Psoas muscle (tissue), 7 donors: ENCODE measurements at regions not wholly inside any gene's neighbourhood (a gene's known extent, or its start where the extent isn't known, plus 50 kb on each side); places are given as distances from the start of the nearest gene placed in this dataset.

Experiments used
- ATAC-seq, 4 donors: fragments of 200-7000 bp; cut with Tn5 transposase; one replicate each; pipeline ENCODE4 v1.9.1; 2020; ENCODE audit warnings: moderate library complexity in 3 of 4, mild to moderate bottlenecking in 2 of 4
- DNase-seq, 2 donors: peaks; one replicate each; pipeline ENCODE4 v3.0.0-alpha.2; 2020
- H3K27ac ChIP-seq: fragments of 200-600 bp; one replicate; pipeline ENCODE4 v1.8.0; 2022
- H3K27me3 ChIP-seq, 3 donors: fragments of 200-600 bp in 1 of 3; one replicate each; pipeline versions ENCODE4 v1.6.1 to v1.8.0; 2013 to 2022; ENCODE audit warnings: low read length in 2 of 3, mild to moderate bottlenecking in 2 of 3, moderate library complexity in 1 of 3; ENCODE audit not compliant: insufficient read depth in 3 of 3
- H3K36me3 ChIP-seq, 2 donors: fragments of 200-600 bp in 1 of 2; one replicate each; pipeline versions ENCODE4 v1.6.1 to v1.8.0; 2013 to 2022; ENCODE audit warnings: low read depth in 1 of 2, mild to moderate bottlenecking in 1 of 2, moderate library complexity in 1 of 2; ENCODE audit not compliant: insufficient read depth in 1 of 2
- H3K4me1 ChIP-seq: fragments of 200-600 bp; one replicate; pipeline ENCODE4 v1.8.0; 2022
- H3K4me3 ChIP-seq: fragments of 200-600 bp; one replicate; pipeline ENCODE4 v1.8.0; 2022; ENCODE audit warnings: mild to moderate bottlenecking
- H3K9me3 ChIP-seq: fragments of 200-600 bp; one replicate; pipeline ENCODE4 v1.8.0; 2022
- WGBS, 3 donors: extraction: QIAGEN DNeasy Blood & Tissue Kit; methylation state at CpG; one replicate each; pipeline versions ENCODE4 v1.1.6 to v1.1.7; 2013; 5-methylcytosine and 5-hydroxymethylcytosine counted together
- intact Hi-C, 2 donors: fragments of 100-400 bp; cut with DNase I; formaldehyde crosslinking; loops; one replicate each; pipeline versions ENCODE4 v1.11.0 to v1.14.2; 2022
- TF ChIP-seq, protein P1 (sequence below): fragments of 200-600 bp; IDR thresholded peaks from one replicate; pipeline ENCODE4 v1.8.0; 2022; ENCODE audit warnings: antibody characterized with exemption
- donor health status: healthy with polysubstance abuse.
- donor health status: DM: no; HTN: no; CAD: no; lungs with moderate emphysema.
- donor health status: Bipolar disorder and iron deficiency.
- donor health status: healthy.
- donor health status: DM: yes; HTN: yes; CAD: no.
- donor health status: DM: no; HTN: no; CAD: no.
- donor health status: DM: yes; HTN: yes; CAD: no.

DNA sequence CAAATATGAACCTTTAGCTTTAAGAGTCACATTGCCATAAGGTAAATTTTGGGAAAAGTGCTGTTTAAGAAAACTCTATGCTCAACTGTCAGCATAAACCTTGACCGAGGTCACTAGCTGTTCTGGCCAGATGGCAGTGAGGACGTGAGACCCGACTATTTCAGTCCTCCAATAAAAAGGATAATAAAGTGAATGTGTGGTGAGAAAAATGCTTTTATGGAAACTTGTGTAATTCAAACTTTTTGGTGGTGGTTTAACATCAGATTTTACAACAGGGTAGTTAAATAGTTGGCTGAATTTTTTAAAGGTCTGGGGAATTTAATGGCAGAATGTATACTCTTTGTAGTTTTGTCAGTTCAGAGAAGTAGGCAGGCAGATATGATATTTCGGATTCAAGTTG is 391.1 kb downstream of the PMP22 start:
- intact Hi-C loops: no loop called here
- H3K36me3 ChIP-seq: no peaks in the 10 kb centered on the region
- H3K4me1 ChIP-seq: no peaks in the 10 kb centered on the region
- no peak for ATAC-seq
- no peak for DNase-seq
- no peaks in the 10 kb centered on the region for H3K9me3 ChIP-seq
- TF ChIP-seq, protein P1, sequence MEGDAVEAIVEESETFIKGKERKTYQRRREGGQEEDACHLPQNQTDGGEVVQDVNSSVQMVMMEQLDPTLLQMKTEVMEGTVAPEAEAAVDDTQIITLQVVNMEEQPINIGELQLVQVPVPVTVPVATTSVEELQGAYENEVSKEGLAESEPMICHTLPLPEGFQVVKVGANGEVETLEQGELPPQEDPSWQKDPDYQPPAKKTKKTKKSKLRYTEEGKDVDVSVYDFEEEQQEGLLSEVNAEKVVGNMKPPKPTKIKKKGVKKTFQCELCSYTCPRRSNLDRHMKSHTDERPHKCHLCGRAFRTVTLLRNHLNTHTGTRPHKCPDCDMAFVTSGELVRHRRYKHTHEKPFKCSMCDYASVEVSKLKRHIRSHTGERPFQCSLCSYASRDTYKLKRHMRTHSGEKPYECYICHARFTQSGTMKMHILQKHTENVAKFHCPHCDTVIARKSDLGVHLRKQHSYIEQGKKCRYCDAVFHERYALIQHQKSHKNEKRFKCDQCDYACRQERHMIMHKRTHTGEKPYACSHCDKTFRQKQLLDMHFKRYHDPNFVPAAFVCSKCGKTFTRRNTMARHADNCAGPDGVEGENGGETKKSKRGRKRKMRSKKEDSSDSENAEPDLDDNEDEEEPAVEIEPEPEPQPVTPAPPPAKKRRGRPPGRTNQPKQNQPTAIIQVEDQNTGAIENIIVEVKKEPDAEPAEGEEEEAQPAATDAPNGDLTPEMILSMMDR: no peak
- H3K27me3 ChIP-seq: no peaks in the 10 kb centered on the region
- H3K27ac ChIP-seq: no peak overlapping the region
- H3K4me3 ChIP-seq: no peak overlapping the region
- 71 to 81% (median 72%) methylated on average over 4 of the region's 4 CpGs for WGBS, 3 donors

DNA sequence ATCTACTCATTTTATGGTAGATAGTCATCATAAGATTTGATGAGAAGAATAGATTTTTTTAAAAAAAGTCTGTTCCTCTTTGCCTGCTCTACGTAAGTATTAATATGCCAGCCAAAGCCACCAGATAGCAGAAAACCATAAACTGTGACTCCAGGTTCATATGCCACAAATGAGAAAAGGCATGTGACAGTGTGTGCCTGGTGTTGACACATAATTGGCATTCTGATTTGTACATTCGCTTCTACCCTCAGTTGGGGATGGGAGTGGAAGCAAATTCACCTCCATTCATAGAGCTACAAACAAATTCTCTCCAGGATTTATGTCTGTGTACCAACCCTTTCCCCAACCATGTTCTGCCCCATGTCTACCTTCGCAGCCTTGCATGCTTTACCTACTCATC is 391.6 kb downstream of the PMP22 start:
- ATAC-seq (no peak), DNase-seq (no peak)
- Histone ChIP-seq H3K4me1 (no peaks in the 10 kb centered on the region), H3K36me3 (no peaks in the 10 kb centered on the region), H3K27me3 (no peaks in the 10 kb centered on the region), H3K9me3 (no peaks in the 10 kb centered on the region), H3K4me3 (no peak overlapping the region), H3K27ac (no peak overlapping the region)
- intact Hi-C loops: no loop called here
- WGBS, 3 donors: 84 to 92% (median 87%) methylated on average over 3 of the region's 3 CpGs
- TF ChIP-seq, protein P1: no peak

DNA sequence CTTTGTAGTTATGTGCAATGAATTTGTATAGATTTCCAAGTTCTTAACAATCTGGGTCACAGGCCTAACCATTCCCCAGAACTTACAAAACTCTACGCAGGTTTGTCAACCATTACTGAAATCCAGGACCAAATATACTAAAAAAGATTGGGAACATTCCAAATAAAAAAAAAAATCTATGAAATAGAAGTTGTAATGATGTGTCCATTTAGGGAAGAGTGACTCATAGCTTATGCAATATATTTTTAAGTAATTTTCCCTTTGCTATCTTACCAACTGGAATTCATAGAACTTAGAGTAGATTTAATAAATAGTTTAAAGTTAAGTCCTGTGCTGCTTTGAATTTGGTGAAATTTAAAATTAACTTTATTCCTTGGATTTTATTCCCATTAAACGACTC is 393.2 kb downstream of the PMP22 start:
- Histone ChIP-seq H3K27me3 (no peaks in the 10 kb centered on the region), H3K4me1 (no peaks in the 10 kb centered on the region), H3K27ac (no peak overlapping the region), H3K4me3 (no peak overlapping the region), H3K9me3 (no peaks in the 10 kb centered on the region), H3K36me3 (no peaks in the 10 kb centered on the region)
- 71 to 74% (median 74%) methylated on average over 2 of the region's 2 CpGs for WGBS, 3 donors
- ATAC-seq (no peak), DNase-seq (no peak)
- TF ChIP-seq, protein P1: no peak
- intact Hi-C loops: no loop called here

DNA sequence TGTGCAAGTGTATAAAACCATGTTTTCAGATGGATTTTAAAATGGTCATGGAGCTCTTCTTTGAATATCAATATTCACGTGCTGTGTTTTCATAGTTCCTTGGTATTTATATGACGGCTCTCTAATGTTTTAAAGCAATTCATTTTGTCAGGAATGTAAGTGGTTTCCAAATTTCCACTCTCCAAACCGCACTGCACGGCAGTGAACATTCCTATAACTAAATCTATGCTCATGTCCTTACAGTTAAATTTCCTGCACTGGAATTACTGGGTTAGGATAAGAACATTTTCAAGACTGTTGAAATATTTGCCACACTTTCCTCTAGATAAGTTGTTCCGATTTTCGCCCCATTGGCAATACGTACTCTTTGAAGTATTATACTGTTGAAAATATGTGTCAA is 398.9 kb downstream of the PMP22 start:
- 87 to 88% (median 87%) methylated on average over 7 of the region's 7 CpGs for WGBS, 3 donors
- TF ChIP-seq, protein P1: no peak

DNA sequence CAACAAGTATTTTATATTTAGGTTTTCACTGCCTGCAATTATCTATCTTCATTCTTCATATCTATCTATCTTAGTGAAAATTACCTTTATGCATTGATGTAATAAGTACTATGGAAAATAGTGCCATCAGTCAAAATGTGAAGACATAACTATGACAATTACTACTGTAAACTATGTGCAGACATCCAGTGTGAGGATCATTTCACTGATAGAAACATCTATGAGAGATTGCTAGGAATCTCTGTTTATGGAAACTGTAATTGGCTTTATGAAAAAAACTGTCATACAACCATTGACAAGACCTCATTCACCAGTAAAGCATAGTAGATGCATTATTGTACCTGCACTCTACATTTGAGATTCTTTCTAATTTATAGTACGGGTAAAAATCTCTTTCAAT is 401.0 kb downstream of the PMP22 start:
- no peak overlapping the region for H3K27ac ChIP-seq
- TF ChIP-seq, protein P1: no peak
- no peak overlapping the region for H3K4me3 ChIP-seq
- H3K27me3 ChIP-seq: no peaks in the 10 kb centered on the region
- H3K36me3 ChIP-seq: no peaks in the 10 kb centered on the region
- intact Hi-C loops: no loop called here
- no peaks in the 10 kb centered on the region for H3K4me1 ChIP-seq
- ATAC-seq (no peak), DNase-seq (no peak)
- 0 to 39% (median 0%) methylated on average over 1 of the region's 1 CpG for WGBS, 3 donors
- H3K9me3 ChIP-seq: no peaks in the 10 kb centered on the region

More for the DNA sequence above, 398.9 kb downstream of the PMP22 start:
- Histone ChIP-seq H3K27ac (no peak overlapping the region), H3K4me3 (no peak overlapping the region), H3K27me3 (no peaks in the 10 kb centered on the region), H3K4me1 (no peaks in the 10 kb centered on the region), H3K9me3 (no peaks in the 10 kb centered on the region), H3K36me3 (no peaks in the 10 kb centered on the region)
- no peak for ATAC-seq
- DNase-seq: no peak
- intact Hi-C loops: no loop called here
